Ascending aorta (tissue), 2 donors: ENCODE measurements at regions not wholly inside any gene's neighbourhood (a gene's known extent, or its start where the extent isn't known, plus 50 kb on each side); places are given as distances from the start of the nearest gene placed in this dataset.

Experiments used
- DNase-seq, 2 donors: peaks; one replicate each; pipeline ENCODE4 v3.0.0-alpha.2; 2019; ENCODE audit warnings: low spot score in 2 of 2
- H3K27ac ChIP-seq, 2 donors: fragments of 200-600 bp; sonication (generic); one replicate each; pipeline ENCODE4 v1.5.1; 2016 to 2017; ENCODE audit warnings: mild to moderate bottlenecking in 1 of 2
- H3K27me3 ChIP-seq: fragments of 200-600 bp; sonication (generic); one replicate; pipeline ENCODE4 v1.5.1; 2017
- H3K36me3 ChIP-seq, 2 donors: fragments of 200-600 bp; sonication (generic); one replicate each; pipeline ENCODE4 v1.5.1; 2016
- H3K4me1 ChIP-seq, 2 donors: fragments of 200-600 bp; sonication (generic); one replicate each; pipeline ENCODE4 v1.5.1; 2016 to 2017; ENCODE audit warnings: mild to moderate bottlenecking in 1 of 2
- H3K4me3 ChIP-seq, 2 donors: fragments of 200-600 bp; sonication (generic); one replicate each; pipeline ENCODE4 v1.5.1; 2016 to 2017; ENCODE audit warnings: mild to moderate bottlenecking in 1 of 2
- H3K9me3 ChIP-seq, 2 donors: fragments of 200-600 bp; sonication (generic); one replicate each; pipeline ENCODE4 v1.5.1; 2016
- intact Hi-C: fragments of 100-400 bp; cut with DNase I; formaldehyde crosslinking; loops from one replicate; pipeline ENCODE4 v1.15.1; 2023
- TF ChIP-seq, protein P1 (sequence below), 3 experiments: fragments of 200-600 bp in 2 of 3; fragments of 450-650 bp in 1 of 3; sonication (generic) in 2 of 3; IDR thresholded peaks; one replicate each; pipeline ENCODE4 v1.5.1; 2016 to 2019; ENCODE audit warnings: antibody characterized with exemption in 3 of 3, mild to moderate bottlenecking in 1 of 3, moderate library complexity in 1 of 3

DNA sequence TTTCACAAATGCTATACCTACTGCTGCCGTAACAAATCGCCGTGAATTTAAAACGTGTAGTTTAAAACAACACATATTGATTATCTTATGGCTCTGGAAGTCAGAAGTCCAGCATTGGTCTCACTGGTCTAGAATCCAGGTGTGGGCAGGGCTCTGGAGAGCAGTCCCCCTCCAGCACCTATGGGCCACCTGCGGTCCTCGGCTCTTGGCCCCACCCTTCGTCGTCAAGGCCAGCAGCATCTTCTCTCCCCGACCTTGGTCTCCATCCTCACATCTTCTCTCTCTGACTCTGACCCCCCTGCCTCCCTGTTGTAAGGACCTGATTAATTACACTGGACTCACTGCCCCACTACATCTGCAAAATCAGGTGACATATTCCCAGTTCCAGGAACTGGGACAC, 106.4 kb upstream of the COL5A1 start:
- H3K27ac ChIP-seq, result no peak overlapping the region
- no peaks in the 10 kb centered on the region for H3K27me3 ChIP-seq
- no peaks in the 10 kb centered on the region for H3K4me1 ChIP-seq
- DNase-seq, result no peak
- TF ChIP-seq, protein P1, sequence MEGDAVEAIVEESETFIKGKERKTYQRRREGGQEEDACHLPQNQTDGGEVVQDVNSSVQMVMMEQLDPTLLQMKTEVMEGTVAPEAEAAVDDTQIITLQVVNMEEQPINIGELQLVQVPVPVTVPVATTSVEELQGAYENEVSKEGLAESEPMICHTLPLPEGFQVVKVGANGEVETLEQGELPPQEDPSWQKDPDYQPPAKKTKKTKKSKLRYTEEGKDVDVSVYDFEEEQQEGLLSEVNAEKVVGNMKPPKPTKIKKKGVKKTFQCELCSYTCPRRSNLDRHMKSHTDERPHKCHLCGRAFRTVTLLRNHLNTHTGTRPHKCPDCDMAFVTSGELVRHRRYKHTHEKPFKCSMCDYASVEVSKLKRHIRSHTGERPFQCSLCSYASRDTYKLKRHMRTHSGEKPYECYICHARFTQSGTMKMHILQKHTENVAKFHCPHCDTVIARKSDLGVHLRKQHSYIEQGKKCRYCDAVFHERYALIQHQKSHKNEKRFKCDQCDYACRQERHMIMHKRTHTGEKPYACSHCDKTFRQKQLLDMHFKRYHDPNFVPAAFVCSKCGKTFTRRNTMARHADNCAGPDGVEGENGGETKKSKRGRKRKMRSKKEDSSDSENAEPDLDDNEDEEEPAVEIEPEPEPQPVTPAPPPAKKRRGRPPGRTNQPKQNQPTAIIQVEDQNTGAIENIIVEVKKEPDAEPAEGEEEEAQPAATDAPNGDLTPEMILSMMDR (IDR thresholded peaks at IDR 0.05), result no peak
- intact Hi-C loops, result no loop called here
- peaks cover 0 to 8% of the 10 kb centered on the region in 2 donors for H3K9me3 ChIP-seq
- no peak overlapping the region for H3K4me3 ChIP-seq
- H3K36me3 ChIP-seq, result no peaks in the 10 kb centered on the region

DNA sequence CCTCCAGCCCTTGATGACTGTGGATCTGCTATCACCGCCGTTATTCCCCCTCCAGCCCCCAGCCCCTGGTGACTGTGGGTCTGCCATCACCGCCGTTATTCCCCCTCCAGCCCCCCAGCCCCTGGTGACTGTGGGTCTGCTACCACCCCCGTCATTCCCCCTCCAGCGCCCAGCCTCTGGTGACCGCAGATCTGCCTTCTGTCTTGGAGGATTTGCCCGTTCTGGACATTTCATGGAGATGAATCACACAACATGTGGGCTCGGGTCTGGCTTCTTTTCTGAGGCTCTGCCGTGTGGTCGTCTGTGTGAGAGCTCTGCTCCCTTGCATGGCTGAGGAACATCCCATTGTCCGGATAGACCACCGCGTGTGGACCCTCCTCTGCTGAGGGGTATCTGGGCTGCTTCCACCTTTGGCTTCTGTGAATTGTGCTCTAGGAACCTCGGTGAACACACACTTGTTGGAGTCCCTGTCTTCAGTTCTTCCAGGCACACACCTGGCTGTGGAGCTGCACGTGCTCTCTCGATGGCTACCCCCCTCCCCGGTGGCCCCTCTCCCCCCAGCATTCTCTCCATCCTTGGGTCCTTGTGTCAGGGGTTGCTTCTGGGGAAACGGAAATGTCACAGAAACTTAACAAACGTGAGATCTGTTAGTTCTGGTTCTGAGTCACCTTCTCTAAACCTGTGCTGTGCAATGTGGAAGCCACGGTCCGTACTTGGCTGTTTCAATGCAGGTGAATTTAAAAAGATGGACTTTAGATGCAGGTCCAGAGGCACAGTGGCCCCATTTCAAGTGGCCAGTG, 105.3 kb upstream of the COL5A1 start:
- Histone ChIP-seq H3K27ac (no peak overlapping the region), H3K27me3 (no peaks in the 10 kb centered on the region), H3K4me3 (no peak overlapping the region), H3K4me1 (no peaks in the 10 kb centered on the region), H3K9me3 (peaks cover 0 to 3% of the 10 kb centered on the region in 2 donors), H3K36me3 (no peaks in the 10 kb centered on the region)
- intact Hi-C loops, result no loop called here
- DNase-seq, result no peak
- TF ChIP-seq, protein P1 (IDR thresholded peaks at IDR 0.05), result no peak

DNA sequence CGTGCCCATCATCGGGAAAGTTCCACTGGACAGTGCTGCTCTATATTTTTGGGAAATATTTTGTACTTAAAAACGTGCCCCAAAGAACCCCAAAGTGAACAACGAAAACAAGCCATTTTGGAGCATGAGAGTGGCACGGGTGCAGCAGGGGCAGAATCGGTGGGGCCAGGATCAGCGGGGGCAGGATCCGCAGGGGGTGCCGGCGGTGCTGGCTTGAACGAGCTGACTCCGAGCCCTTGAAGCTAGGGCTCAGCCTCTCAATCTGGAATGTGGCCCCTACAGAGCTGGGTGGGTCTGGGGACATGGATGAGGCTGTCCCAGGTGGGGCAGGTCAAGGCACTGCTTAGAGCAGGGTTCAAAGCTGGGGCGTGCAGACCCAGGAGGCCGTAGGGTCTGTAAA, 104.7 kb upstream of the COL5A1 start:
- no peak overlapping the region for H3K27ac ChIP-seq
- H3K4me3 ChIP-seq, result no peak overlapping the region
- no peaks in the 10 kb centered on the region for H3K4me1 ChIP-seq
- no peaks in the 10 kb centered on the region for H3K36me3 ChIP-seq
- intact Hi-C loops, result no loop called here
- DNase-seq, result no peak
- TF ChIP-seq, protein P1 (IDR thresholded peaks at IDR 0.05), result no peak
- H3K27me3 ChIP-seq, result no peaks in the 10 kb centered on the region
- H3K9me3 ChIP-seq, result no peaks in the 10 kb centered on the region

DNA sequence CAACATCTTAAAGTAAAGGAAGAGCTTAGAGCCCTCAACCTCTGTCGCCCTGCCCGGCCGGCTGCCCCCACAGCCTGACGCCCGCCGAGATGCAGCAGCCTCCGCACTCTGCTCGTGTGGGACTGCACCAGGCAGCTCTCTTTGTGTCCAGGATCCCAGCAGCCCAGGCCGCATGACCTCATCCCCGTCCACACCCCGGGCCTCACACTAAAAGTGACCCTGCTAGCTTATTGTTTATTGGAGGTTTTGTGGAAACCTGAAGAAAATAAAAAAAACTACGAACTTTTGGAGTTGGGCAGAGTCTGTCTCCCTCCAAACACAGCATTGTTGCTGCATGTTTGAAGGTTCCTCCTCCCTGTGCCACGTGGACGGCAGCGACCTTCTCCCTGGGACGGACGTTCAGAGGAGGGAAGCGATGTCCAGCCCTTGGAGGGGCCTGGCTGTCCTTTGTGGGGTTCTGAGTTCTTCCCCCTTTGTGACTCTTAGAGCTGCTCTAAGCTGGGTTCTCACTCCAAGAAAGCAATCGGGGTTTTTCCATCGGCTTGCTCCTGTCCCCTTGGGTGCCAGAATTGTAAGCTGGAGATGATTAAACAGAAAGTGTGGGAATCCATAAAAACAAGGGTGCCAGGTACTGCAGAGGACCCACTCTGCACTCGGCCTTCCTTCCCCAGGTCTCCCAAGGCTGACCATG, 103.5 kb upstream of the COL5A1 start:
- H3K27me3 ChIP-seq, result no peaks in the 10 kb centered on the region
- no peak overlapping the region for H3K27ac ChIP-seq
- H3K4me3 ChIP-seq, result no peak overlapping the region
- TF ChIP-seq, protein P1 (IDR thresholded peaks at IDR 0.05), result no peak
- DNase-seq, result no peak
- intact Hi-C loops, result no loop called here
- H3K9me3 ChIP-seq, result no peaks in the 10 kb centered on the region
- no peaks in the 10 kb centered on the region for H3K4me1 ChIP-seq
- no peaks in the 10 kb centered on the region for H3K36me3 ChIP-seq

DNA sequence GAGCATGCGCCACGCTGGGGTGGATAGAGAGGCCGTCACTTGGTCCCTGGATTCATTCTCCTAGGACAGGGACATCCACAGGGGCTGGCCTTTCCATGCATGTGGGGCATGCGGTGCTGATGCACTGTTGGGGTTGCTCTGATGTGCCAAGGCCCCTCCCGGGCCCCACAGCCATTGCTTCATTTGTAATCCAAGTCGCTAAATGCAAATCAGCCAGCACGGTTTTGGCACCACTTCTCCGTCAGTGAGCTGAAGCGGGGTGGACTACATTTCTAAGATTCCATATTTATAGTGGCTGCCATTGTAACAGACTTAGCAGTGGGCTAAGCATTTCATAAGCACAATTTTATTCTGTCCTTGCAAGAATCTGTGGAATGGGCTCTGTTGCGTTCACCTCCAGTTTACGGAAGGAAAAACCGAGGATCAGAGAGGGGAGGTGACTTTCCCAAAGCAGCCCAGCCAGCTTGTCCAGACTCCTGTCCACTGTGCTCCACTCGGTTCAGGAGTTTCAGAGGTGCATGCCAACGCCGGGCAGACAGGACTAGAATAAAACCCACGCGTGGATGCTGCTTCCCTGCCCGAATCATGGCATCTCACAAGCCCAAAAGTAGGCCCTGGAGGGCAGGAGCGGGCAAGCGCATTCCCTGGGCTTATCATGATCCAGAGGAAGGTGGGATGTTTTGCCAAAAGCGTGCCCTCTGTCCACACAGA, 102.6 kb upstream of the COL5A1 start:
- Histone ChIP-seq H3K4me1 (peaks cover 0 to 2% of the 10 kb centered on the region in 2 donors), H3K27me3 (no peaks in the 10 kb centered on the region), H3K4me3 (no peak overlapping the region), H3K27ac (no peak overlapping the region), H3K36me3 (no peaks in the 10 kb centered on the region), H3K9me3 (no peaks in the 10 kb centered on the region)
- TF ChIP-seq, protein P1 (IDR thresholded peaks at IDR 0.05), result no peak
- DNase-seq, result no peak
- intact Hi-C loops, result no loop called here
